ENCODE measurements at regions not wholly inside any gene's neighbourhood (a gene's known extent, or its start where the extent isn't known, plus 50 kb on each side); places are given as distances from the start of the nearest gene placed in this dataset.
A peak's percentile ranks its signal among the peaks of the same experiment; 100 is the strongest.

GRCh38 chr21:24027396-24027795 lies 1579.9 kb downstream of the MRPL39 start:
- no peaks in the 10 kb centered on the region for H3K9me3 ChIP-seq
- DNase-seq (no peak), ATAC-seq (no peak), FAIRE-seq (no peak)
- intact Hi-C loops (cut with DNase I), result no loop called here
- TF ChIP-seq CTCF (IDR thresholded peaks at IDR 0.05), result no peak
- no peak overlapping the region for H3K4me3 ChIP-seq
- no peaks in the 10 kb centered on the region for H3K4me1 ChIP-seq
- H3K27me3 ChIP-seq, result no peaks in the 10 kb centered on the region
- H3K27ac ChIP-seq, result no peak overlapping the region
- H3K36me3 ChIP-seq, result no peaks in the 10 kb centered on the region
- 49 to 51% methylated on average over 4 of the region's 4 CpGs for WGBS, 2 donors

- WGBS, 2 donors, result 16 to 20% methylated on average over 3 of the region's 3 CpGs
- intact Hi-C loops (cut with DNase I), result no loop called here
- TF ChIP-seq CTCF (IDR thresholded peaks at IDR 0.05), result no peak
- Histone ChIP-seq H3K4me3 (no peak overlapping the region), H3K9me3 (no peaks in the 10 kb centered on the region), H3K4me1 (no peaks in the 10 kb centered on the region), H3K36me3 (no peaks in the 10 kb centered on the region), H3K27ac (no peak overlapping the region), H3K27me3 (no peaks in the 10 kb centered on the region)
- DNase-seq (no peak), FAIRE-seq (no peak), ATAC-seq (no peak)
These were observed 1582.2 kb downstream of the MRPL39 start for GRCh38 chr21:24025101-24025500.

- Histone ChIP-seq H3K36me3 (no peaks in the 10 kb centered on the region), H3K27me3 (no peaks in the 10 kb centered on the region), H3K4me1 (no peaks in the 10 kb centered on the region), H3K9me3 (no peaks in the 10 kb centered on the region), H3K27ac (no peak overlapping the region), H3K4me3 (no peak overlapping the region)
- WGBS, 2 donors, result 21 to 22% methylated on average over 1 of the region's 1 CpG
- DNase-seq (no peak), ATAC-seq (peak in 1 of 4 donors; percentile 44), FAIRE-seq (no peak)
- TF ChIP-seq CTCF (IDR thresholded peaks at IDR 0.05), result no peak
- intact Hi-C loops (cut with DNase I), result no loop called here
These were observed 1583.3 kb downstream of the MRPL39 start for GRCh38 chr21:24023936-24024335.

- WGBS, 2 donors, result 5 to 6% methylated on average over 3 of the region's 3 CpGs
- Histone ChIP-seq H3K9me3 (no peaks in the 10 kb centered on the region), H3K4me1 (no peaks in the 10 kb centered on the region), H3K36me3 (no peaks in the 10 kb centered on the region), H3K4me3 (no peak overlapping the region), H3K27me3 (no peaks in the 10 kb centered on the region), H3K27ac (no peak overlapping the region)
- FAIRE-seq, result no peak
- intact Hi-C loops (cut with DNase I), result no loop called here
- no peak for DNase-seq
- ATAC-seq, result no peak
- TF ChIP-seq CTCF (IDR thresholded peaks at IDR 0.05), result no peak
These were observed 1583.9 kb downstream of the MRPL39 start for GRCh38 chr21:24023402-24023801.

GRCh38 chr21:24014381-24014780 lies 1592.9 kb downstream of the MRPL39 start:
- WGBS, 2 donors, result 73 to 79% methylated on average over 1 of the region's 1 CpG
- peak in 1 of 4 donors; percentile 32 for TF ChIP-seq CTCF (IDR thresholded peaks at IDR 0.05)
- Histone ChIP-seq H3K27ac (no peak overlapping the region), H3K9me3 (no peaks in the 10 kb centered on the region), H3K4me3 (no peak overlapping the region), H3K4me1 (no peaks in the 10 kb centered on the region), H3K27me3 (no peaks in the 10 kb centered on the region), H3K36me3 (no peaks in the 10 kb centered on the region)
- FAIRE-seq (no peak), ATAC-seq (no peak), DNase-seq (no peak)
- intact Hi-C loops (cut with DNase I), result no loop called here

All from pancreas (tissue), 10 donors.